Endothelial cell of umbilical vein (primary cell): ENCODE measurements at regions not wholly inside any gene's neighbourhood (a gene's known extent, or its start where the extent isn't known, plus 50 kb on each side); places are given as distances from the start of the nearest gene placed in this dataset.

Experiments
- CTCF ChIP-seq, 2 donors: IDR thresholded peaks; 1 replicate in 1 of 2; 2 replicates in 1 of 2; pipeline ENCODE4 v1.5.1; 2011; ENCODE audit warnings: low read length in 2 of 2, mild to moderate bottlenecking in 2 of 2, moderate library complexity in 2 of 2, control low read depth in 1 of 2, inconsistent platforms in 1 of 2, low read depth in 1 of 2; ENCODE audit not compliant: insufficient read depth in 1 of 2; ENCODE audit errors: extremely low read depth in 1 of 2
- EZH2 ChIP-seq: IDR thresholded peaks from 2 replicates; pipeline ENCODE4 v1.6.1; 2012; ENCODE audit warnings: borderline replicate concordance, low read depth, mild to moderate bottlenecking, moderate library complexity, low read length, inconsistent platforms; ENCODE audit not compliant: severe bottlenecking
- FOS ChIP-seq: IDR thresholded peaks from 2 replicates; pipeline ENCODE4 v1.6.1; 2011; ENCODE audit warnings: mild to moderate bottlenecking, low read length, moderate library complexity, borderline replicate concordance; ENCODE audit not compliant: insufficient read depth
- MYC ChIP-seq: IDR thresholded peaks from one replicate; pipeline ENCODE4 v1.6.1; 2011; ENCODE audit warnings: mild to moderate bottlenecking, low read depth, low read length
- POLR2A ChIP-seq: IDR thresholded peaks from 2 replicates; pipeline ENCODE4 v1.6.1; 2012; ENCODE audit warnings: low read depth, mild to moderate bottlenecking, control low read depth, low read length
- POLR2AphosphoS5 ChIP-seq: IDR thresholded peaks from 2 replicates; pipeline ENCODE4 v1.6.1; 2012; ENCODE audit warnings: low read depth, mild to moderate bottlenecking, control low read depth, low read length, moderate library complexity; ENCODE audit not compliant: insufficient read depth

DNA sequence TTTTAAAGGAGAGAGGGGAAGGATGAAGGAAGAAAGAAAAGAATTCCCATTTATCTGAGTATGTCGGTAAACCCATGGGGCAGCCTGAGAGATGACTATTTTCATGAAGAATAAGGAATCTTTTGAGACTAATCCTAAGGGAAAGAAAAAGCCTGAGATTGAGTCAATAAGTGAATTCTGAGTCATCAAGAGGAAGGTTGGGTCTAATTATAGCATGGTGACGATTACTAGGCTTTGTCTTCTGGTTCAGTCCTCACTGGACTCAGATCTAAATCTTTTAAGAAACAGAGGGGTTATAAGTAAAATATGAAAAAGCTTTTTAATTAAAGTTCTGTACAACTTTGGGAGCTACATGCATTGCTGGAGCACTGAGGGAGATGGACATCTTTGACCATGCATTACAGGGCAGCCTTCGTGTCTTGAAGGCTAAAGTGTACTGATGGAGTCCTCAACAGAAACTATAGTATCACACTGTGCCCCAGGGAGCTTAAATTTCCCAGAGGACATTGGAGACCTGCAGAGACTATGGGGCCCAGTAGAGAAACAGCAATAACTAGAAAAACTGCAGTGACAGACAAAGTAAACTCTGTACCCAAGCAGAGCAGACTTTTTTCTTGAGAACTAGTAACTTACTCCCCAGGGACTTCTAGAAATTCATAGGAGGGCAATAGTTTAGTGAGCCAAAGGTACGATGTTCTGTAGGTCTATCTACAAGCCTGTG is 260.9 kb downstream of the RAD51AP2 start:
- TF ChIP-seq EZH2 (no peak), CTCF (IDR thresholded peaks at IDR 0.05; ENCODE audit: extremely low read depth in 1 of 2, insufficient read depth in 1 of 2, low read depth in 1 of 2, low read length in 2 of 2) (no peak), POLR2A (no peak), MYC (no peak), FOS (no peak), POLR2AphosphoS5 (no peak)
